ENCODE measurements at regions not wholly inside any gene's neighbourhood (a gene's known extent, or its start where the extent isn't known, plus 50 kb on each side); places are given as distances from the start of the nearest gene placed in this dataset.
"Not testable (repeated sequence)": the region's sequence is repeated elsewhere in the genome, so short reads cannot be mapped to it uniquely, and the experiment has no call there.

DNA sequence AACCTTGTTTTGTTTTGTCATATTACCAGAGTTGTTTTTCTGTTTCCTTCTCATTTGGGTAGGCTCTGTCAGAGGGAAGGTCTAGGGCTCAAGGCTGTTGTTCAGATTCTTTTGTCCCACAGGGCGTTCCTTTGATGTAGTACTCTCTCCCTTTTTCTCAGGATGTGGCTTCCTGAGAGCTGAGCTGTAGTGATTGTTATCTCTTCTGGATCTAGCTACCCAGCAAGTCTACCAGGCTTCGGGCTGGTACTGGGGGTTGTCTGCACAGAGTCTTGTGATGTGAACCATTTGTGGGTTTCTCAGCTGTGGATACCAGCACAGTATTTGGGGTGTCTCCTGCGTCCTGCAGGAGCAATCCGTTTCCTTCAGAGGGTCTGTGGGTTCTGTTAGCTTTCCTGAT lies 74.2 kb upstream of the GNG12 start:
- not testable (repeated sequence) for DNase-seq (ENCODE audit: low read depth)

DNA sequence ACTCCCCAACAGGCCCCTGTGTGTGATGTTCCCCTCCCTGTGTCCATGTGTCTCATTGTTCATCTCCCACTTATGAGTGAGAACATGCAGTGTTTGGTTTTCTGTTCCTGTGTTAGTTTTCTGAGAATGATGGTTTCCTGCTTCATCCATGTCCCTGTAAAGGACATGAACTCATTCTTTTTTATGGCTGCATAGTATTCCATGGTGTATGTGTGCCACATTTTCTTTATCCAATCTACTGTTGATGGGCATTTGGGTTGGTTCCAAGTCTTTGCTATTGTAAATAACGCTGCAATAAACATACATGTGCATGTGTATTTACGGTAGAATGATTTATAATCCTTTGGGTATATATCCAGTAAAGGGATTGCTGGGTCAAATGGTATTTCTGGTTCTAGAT lies 72.7 kb upstream of the GNG12 start:
- not testable (repeated sequence) for DNase-seq (ENCODE audit: low read depth)

GRCh38 chr1:67902546-67903223 lies 69.4 kb upstream of the GNG12 start:
- DNase-seq (ENCODE audit: low read depth), result not testable (repeated sequence)

- DNase-seq (ENCODE audit: low read depth), result no peak
These were observed 64.9 kb upstream of the GNG12 start for GRCh38 chr1:67898033-67898726.

- peak; percentile 57 for DNase-seq (ENCODE audit: low read depth)
These were observed 64.1 kb upstream of the GNG12 start for GRCh38 chr1:67897270-67897949.

- no peak for DNase-seq (ENCODE audit: low read depth)
These were observed 63.6 kb upstream of the GNG12 start for GRCh38 chr1:67896826-67897225.

- DNase-seq (ENCODE audit: low read depth), result no peak
These were observed 61.9 kb upstream of the GNG12 start for GRCh38 chr1:67894981-67895735.

DNA sequence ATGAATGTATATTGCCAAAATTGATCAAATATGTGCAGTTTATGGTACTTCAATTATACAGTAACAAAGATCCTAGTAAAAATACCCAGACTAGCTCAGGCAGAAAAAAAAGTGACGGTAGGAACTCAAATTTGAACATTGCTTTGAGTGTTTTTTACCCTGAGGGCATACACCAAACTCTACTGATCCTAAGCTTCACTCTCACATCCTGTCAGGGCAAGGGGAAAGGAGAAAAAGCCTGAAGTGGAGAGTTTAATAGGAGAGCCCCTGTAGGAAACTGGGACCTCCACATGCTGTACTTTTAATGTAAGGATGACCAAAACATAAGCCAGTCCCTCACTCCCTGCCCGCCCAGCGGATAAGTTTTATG lies 59.8 kb upstream of the GNG12 start:
- no peak for DNase-seq (ENCODE audit: low read depth)

DNA sequence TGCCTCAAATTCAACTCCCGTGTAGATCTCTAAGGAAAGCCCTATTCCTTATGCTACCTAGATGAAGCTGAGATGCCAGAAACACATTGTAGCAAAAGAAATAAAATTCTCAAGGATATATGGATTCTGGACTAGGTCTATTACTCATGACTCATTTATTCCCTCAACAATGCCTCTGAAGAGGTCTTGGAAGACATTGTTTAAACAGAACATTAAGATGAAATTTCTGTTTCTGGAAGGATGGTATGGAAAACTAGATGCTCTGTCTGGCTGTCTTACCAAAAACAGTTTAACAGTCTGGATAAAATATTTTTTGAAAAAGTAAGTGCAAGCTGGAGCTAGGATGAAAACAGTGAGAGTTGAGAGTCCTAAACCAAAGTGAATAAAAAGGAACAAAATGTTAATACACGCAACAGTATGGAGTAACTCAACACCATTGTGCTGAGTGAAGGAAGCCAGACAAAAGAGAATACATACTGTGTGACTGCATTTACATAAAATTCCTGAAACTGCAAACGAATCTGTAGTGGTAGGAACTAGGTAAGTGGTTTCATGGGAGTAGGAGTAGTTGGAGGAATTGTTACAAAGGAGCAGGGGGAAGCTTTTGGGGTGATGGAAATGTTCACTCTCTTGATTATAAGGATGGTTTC lies 59.3 kb upstream of the GNG12 start:
- no peak for DNase-seq (ENCODE audit: low read depth)

- DNase-seq (ENCODE audit: low read depth), result no peak
These were observed 57.6 kb upstream of the GNG12 start for GRCh38 chr1:67890857-67891256.

DNA sequence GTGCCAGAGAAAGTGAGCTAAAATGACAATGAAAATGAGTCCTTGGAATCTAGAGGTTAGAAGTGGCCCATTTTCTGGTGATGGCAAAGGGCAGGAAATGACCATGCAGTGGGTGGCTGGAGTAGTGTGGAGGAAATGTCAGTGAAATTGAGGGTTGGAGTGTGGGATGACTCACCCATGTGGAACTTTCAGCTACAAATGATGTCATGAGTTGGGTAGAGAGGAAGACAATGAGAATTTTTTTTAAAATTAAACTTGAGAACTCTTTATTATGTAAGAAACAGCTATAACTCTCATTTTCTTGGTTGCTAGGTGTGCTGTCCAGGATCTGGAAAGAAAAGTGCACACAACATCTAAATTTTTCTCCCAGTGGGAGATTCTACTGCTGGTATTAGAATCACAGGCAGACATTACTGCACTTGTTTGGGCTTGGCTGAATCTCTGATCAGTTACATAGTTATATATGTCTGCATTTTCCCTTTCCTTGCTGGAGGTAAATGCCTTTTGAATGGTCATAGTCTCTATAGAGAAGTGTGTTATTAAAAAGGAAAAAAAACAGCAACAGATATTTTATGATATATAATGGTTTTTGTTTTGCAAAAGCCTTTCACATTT lies 56.8 kb upstream of the GNG12 start:
- peak; percentile 86 for DNase-seq (ENCODE audit: low read depth)

DNA sequence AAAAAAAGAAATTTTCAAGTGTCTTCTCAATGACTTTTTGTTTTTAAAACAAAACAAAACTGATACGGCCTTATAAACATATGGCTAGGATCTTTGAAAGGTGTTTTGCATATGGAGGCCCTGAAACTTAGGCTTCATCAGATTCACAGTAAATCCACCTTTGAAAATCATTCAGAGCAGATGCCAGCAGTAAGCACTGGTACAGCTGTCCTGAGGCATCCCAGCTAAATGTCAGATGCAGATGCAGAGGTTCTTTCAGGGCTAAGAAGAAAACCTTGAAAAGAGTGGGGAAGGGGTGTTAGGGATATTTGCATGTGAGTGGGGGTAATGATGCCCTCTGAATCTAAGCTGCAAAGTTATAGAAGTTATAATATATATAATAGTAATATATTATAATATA lies 56.2 kb upstream of the GNG12 start:
- no peak for DNase-seq (ENCODE audit: low read depth)

DNA sequence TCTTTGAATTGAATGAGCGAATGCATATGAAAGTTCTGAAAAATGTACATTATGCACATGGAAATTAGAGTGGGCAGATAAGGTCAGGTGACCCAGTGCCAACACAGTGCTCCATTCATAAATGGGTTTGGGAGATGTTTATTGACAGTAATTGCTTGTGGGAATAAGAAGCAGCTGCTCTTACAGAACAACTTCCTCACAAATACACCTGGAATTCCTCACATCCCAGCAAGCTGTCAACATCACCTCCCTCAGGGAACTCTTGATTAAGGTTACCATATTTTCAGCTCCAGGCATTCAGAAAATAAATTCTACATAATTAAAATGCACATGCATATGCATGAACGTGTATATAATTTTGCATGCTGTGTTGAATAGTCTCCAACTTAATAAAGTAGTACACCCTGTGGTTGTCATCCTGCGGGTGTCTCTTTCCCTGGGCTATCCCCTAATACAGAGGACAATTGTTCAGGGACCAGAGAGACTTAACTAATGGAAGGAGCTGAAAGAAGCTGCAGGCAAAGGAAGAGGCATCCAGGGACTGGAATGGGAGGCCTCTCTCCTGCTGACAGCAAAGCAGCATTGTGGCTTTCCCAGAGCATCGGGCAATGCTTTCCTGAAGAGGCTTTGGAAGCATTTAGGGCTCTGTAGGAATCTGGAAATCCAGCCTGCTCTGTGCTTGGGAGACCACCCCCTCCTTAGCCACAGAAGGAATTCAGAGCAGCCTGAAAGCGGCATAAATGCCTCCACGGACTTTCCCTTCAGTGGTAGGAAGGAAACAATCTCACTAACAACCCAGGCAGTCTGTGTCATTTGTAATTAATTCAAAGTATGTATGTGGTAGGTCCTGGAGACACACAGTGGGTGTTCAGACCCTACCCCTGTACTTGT lies 55.2 kb upstream of the GNG12 start:
- peak; percentile 76 for DNase-seq (ENCODE audit: low read depth)

GRCh38 chr1:67887146-67887545 lies 53.9 kb upstream of the GNG12 start:
- no peak for DNase-seq (ENCODE audit: low read depth)

- no peak for DNase-seq (ENCODE audit: low read depth)
These were observed 52.8 kb upstream of the GNG12 start for GRCh38 chr1:67886076-67886475.

GRCh38 chr1:67883069-67883468 lies 49.8 kb upstream of the GNG12 start:
- DNase-seq (ENCODE audit: low read depth), result peak; percentile 72

Data from non-pigmented ciliary epithelial cell (primary cell).